22Rv1 (cell line): ENCODE measurements at regions not wholly inside any gene's neighbourhood (a gene's known extent, or its start where the extent isn't known, plus 50 kb on each side); places are given as distances from the start of the nearest gene placed in this dataset.

Source experiments
- H3K27ac ChIP-seq: fragments of 450-650 bp; 2 replicates; pipeline ENCODE4 v1.5.1; 2017
- ZFX ChIP-seq: fragments of 450-650 bp; IDR thresholded peaks from 2 replicates; pipeline ENCODE4 v1.6.1; 2017; ENCODE audit warnings: antibody characterized with exemption, borderline replicate concordance
- TF ChIP-seq, protein P1 (sequence below): fragments of 450-650 bp; IDR thresholded peaks from 2 replicates; pipeline ENCODE4 v1.5.1; 2017; ENCODE audit warnings: mild to moderate bottlenecking

- no peak overlapping the region for H3K27ac ChIP-seq
- TF ChIP-seq, protein P1, sequence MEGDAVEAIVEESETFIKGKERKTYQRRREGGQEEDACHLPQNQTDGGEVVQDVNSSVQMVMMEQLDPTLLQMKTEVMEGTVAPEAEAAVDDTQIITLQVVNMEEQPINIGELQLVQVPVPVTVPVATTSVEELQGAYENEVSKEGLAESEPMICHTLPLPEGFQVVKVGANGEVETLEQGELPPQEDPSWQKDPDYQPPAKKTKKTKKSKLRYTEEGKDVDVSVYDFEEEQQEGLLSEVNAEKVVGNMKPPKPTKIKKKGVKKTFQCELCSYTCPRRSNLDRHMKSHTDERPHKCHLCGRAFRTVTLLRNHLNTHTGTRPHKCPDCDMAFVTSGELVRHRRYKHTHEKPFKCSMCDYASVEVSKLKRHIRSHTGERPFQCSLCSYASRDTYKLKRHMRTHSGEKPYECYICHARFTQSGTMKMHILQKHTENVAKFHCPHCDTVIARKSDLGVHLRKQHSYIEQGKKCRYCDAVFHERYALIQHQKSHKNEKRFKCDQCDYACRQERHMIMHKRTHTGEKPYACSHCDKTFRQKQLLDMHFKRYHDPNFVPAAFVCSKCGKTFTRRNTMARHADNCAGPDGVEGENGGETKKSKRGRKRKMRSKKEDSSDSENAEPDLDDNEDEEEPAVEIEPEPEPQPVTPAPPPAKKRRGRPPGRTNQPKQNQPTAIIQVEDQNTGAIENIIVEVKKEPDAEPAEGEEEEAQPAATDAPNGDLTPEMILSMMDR = no peak
- no peak for TF ChIP-seq ZFX
Measured at GRCh38 chr12:76627346-76628135, 68.0 kb upstream of the OSBPL8 start.

GRCh38 chr12:76628745-76629144 lies 69.2 kb upstream of the OSBPL8 start:
- no peak overlapping the region for H3K27ac ChIP-seq
- TF ChIP-seq, protein P1 = no peak
- no peak for TF ChIP-seq ZFX

DNA sequence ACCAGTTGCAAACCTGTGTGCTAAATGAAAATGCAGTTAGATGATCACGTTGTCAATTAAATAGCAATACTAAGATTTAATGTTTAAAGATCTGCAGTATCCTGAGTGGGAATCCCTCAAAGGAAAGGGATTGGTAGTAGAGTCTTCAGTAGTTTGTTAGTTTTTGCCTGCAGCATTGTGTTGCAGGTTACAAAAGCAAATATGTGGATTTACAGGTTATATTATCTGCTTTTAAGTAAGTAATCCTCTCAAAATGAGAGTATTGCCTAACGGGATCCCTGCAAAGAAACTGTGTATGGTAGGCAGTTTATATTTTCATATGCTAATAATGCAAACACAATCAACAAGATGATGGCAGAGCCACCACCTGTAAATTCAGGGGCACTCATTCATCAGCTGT lies 72.2 kb upstream of the OSBPL8 start:
- no peak overlapping the region for H3K27ac ChIP-seq
- TF ChIP-seq, protein P1 = no peak
- TF ChIP-seq ZFX = no peak

GRCh38 chr12:76633415-76633814 lies 73.8 kb upstream of the OSBPL8 start:
- TF ChIP-seq, protein P1 = no peak
- no peak for TF ChIP-seq ZFX
- H3K27ac ChIP-seq = no peak overlapping the region

DNA sequence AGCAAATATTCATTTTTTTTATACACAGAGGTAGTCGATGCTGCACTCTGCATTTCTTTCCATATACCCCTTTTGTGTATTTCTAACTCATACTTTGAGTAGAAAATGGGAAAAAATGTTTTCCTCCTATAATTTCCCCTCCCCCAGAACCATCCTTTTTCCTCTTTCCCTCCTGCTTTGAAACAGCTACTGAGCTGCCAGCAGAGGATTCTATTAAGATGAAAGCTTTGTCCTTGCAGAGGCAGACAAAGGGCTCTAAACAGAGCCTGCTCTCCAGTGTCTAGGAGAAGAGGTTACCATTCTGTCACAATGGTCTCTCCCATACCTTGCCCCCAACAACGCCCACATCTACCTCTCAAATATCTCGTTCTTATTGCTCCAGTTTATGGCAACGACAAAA lies 74.6 kb upstream of the OSBPL8 start:
- no peak for TF ChIP-seq ZFX
- TF ChIP-seq, protein P1 = no peak
- no peak overlapping the region for H3K27ac ChIP-seq

DNA sequence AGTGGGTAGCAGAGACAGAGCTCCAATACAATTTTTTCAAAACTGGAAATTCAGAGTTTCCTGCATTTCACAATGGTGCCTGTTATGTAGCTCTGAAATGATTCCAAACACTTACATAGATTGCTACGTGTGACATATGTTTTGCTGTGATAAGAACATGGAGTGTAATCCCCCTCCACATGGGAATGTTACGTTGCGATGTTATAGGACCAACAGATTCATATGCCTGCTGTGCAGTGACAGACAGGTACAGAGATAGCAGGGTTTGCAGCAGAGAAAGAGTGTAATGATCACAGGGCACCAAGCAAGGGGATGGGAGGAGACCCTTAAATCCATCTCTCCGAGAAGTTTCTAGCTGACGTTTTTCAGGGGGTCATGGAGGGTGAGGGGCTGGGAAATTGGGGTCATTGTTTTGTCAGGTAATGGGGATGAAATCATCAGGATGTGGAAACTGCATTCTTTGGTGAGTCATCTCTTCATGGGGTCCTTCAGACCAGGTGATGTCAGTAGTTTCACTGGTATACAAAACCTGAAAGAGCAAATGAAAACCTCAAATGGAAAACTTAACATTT lies 76.6 kb upstream of the OSBPL8 start:
- no peak for TF ChIP-seq ZFX
- TF ChIP-seq, protein P1 = no peak
- no peak overlapping the region for H3K27ac ChIP-seq

GRCh38 chr12:76637807-76638206 lies 78.2 kb upstream of the OSBPL8 start:
- H3K27ac ChIP-seq = no peak overlapping the region
- no peak for TF ChIP-seq ZFX
- TF ChIP-seq, protein P1 = no peak
